ENCODE measurements at regions not wholly inside any gene's neighbourhood (a gene's known extent, or its start where the extent isn't known, plus 50 kb on each side); places are given as distances from the start of the nearest gene placed in this dataset.

DNA sequence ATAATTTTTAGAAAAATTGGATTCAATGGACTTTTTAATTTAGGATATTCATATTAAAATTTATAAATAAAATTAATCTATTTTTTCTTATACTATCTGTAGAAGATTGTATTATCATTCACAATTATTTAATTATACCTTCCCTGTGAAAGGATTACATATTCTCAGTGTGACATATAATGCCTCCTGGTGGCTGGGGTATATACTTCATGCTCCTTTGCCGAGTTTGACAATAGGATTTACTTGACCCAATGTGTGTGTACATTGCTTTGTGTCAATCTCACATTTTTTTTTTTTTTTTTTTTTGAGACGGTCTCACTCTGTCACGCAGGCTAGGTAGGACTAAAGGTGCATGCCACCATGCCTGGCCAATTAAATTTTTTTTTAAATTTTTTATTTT is 230.0 kb upstream of the CHD6 start:
- TF ChIP-seq POLR2A (IDR thresholded peaks at IDR 0.05) (no peak), POLR2AphosphoS5 (IDR thresholded peaks at IDR 0.05; ENCODE audit: insufficient read depth in 1 of 2, low read depth in 1 of 2) (no peak)
- TF ChIP-seq, protein P1, sequence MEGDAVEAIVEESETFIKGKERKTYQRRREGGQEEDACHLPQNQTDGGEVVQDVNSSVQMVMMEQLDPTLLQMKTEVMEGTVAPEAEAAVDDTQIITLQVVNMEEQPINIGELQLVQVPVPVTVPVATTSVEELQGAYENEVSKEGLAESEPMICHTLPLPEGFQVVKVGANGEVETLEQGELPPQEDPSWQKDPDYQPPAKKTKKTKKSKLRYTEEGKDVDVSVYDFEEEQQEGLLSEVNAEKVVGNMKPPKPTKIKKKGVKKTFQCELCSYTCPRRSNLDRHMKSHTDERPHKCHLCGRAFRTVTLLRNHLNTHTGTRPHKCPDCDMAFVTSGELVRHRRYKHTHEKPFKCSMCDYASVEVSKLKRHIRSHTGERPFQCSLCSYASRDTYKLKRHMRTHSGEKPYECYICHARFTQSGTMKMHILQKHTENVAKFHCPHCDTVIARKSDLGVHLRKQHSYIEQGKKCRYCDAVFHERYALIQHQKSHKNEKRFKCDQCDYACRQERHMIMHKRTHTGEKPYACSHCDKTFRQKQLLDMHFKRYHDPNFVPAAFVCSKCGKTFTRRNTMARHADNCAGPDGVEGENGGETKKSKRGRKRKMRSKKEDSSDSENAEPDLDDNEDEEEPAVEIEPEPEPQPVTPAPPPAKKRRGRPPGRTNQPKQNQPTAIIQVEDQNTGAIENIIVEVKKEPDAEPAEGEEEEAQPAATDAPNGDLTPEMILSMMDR (IDR thresholded peaks at IDR 0.05), result no peak

Data from vagina (tissue), 2 donors.